Superior temporal gyrus (tissue), 1 donor: ENCODE measurements at regions not wholly inside any gene's neighbourhood (a gene's known extent, or its start where the extent isn't known, plus 50 kb on each side); places are given as distances from the start of the nearest gene placed in this dataset.

Experiments used
- DNase-seq: peaks from one replicate; pipeline ENCODE4 v3.0.0-alpha.2; 2016; ENCODE audit errors: extremely low spot score

- DNase-seq, result no peak
These were observed 200.2 kb upstream of the NUDT4 start for GRCh38 chr12:93177208-93178153.

- no peak for DNase-seq
These were observed 199.4 kb upstream of the NUDT4 start for GRCh38 chr12:93178154-93178878.

- no peak for DNase-seq
These were observed 197.9 kb upstream of the NUDT4 start for GRCh38 chr12:93179792-93180191.

- DNase-seq, result no peak
These were observed 197.2 kb upstream of the NUDT4 start for GRCh38 chr12:93180566-93180965.

GRCh38 chr12:93181409-93181965, 196.2 kb upstream of the NUDT4 start:
- DNase-seq, result no peak

GRCh38 chr12:93183940-93184671, 193.6 kb upstream of the NUDT4 start:
- DNase-seq, result peak; percentile 43

- no peak for DNase-seq
These were observed 192.9 kb upstream of the NUDT4 start for GRCh38 chr12:93184672-93185368.

- DNase-seq, result no peak
These were observed 192.4 kb upstream of the NUDT4 start for GRCh38 chr12:93185369-93185741.

GRCh38 chr12:93186131-93186530, 191.6 kb upstream of the NUDT4 start:
- DNase-seq, result peak; percentile 62

GRCh38 chr12:93186621-93187020, 191.1 kb upstream of the NUDT4 start:
- no peak for DNase-seq

GRCh38 chr12:93191423-93191822, 186.3 kb upstream of the NUDT4 start:
- peak; percentile 63 for DNase-seq

GRCh38 chr12:93191956-93192355, 185.8 kb upstream of the NUDT4 start:
- peak; percentile 53 for DNase-seq

GRCh38 chr12:93192878-93193277, 184.8 kb upstream of the NUDT4 start:
- no peak for DNase-seq

GRCh38 chr12:93195511-93195910, 182.2 kb upstream of the NUDT4 start:
- no peak for DNase-seq

- no peak for DNase-seq
These were observed 180.6 kb upstream of the NUDT4 start for GRCh38 chr12:93197067-93197593.

- DNase-seq, result no peak
These were observed 179.6 kb upstream of the NUDT4 start for GRCh38 chr12:93198086-93198485.

- DNase-seq, result no peak
These were observed 177.9 kb upstream of the NUDT4 start for GRCh38 chr12:93199831-93200236.

- no peak for DNase-seq
These were observed 177.3 kb upstream of the NUDT4 start for GRCh38 chr12:93200291-93200917.

- no peak for DNase-seq
These were observed 175.7 kb upstream of the NUDT4 start for GRCh38 chr12:93201990-93202389.

GRCh38 chr12:93202688-93203087, 175.0 kb upstream of the NUDT4 start:
- DNase-seq, result no peak

GRCh38 chr12:93203361-93203760, 174.4 kb upstream of the NUDT4 start:
- no peak for DNase-seq
